ENCODE measurements at regions not wholly inside any gene's neighbourhood (a gene's known extent, or its start where the extent isn't known, plus 50 kb on each side); places are given as distances from the start of the nearest gene placed in this dataset.
"Not testable (repeated sequence)": the region's sequence is repeated elsewhere in the genome, so short reads cannot be mapped to it uniquely, and the experiment has no call there.

- DNase-seq, result no peak
These were observed 113.4 kb upstream of the CIBAR2 start for GRCh38 chr16:85225721-85226120.

GRCh38 chr16:85227084-85227945, 115.0 kb upstream of the CIBAR2 start:
- no peak for DNase-seq

- no peak for DNase-seq
These were observed 115.9 kb upstream of the CIBAR2 start for GRCh38 chr16:85227946-85228862.

GRCh38 chr16:85228970-85229430, 116.7 kb upstream of the CIBAR2 start:
- no peak for DNase-seq

- DNase-seq, result no peak
These were observed 117.7 kb upstream of the CIBAR2 start for GRCh38 chr16:85229869-85230462.

- not testable (repeated sequence) for DNase-seq
These were observed 118.6 kb upstream of the CIBAR2 start for GRCh38 chr16:85230764-85231383.

- DNase-seq, result no peak
These were observed 119.7 kb upstream of the CIBAR2 start for GRCh38 chr16:85231959-85232358.

GRCh38 chr16:85232369-85233142, 120.3 kb upstream of the CIBAR2 start:
- DNase-seq, result no peak

- no peak for DNase-seq
These were observed 121.2 kb upstream of the CIBAR2 start for GRCh38 chr16:85233516-85233915.

GRCh38 chr16:85234310-85235204, 122.3 kb upstream of the CIBAR2 start:
- no peak for DNase-seq

- DNase-seq, result no peak
These were observed 123.9 kb upstream of the CIBAR2 start for GRCh38 chr16:85235991-85236817.

GRCh38 chr16:85236818-85237150, 124.5 kb upstream of the CIBAR2 start:
- no peak for DNase-seq

- no peak for DNase-seq
These were observed 125.5 kb upstream of the CIBAR2 start for GRCh38 chr16:85237817-85238216.

- DNase-seq, result no peak
These were observed 126.0 kb upstream of the CIBAR2 start for GRCh38 chr16:85238233-85238647.

GRCh38 chr16:85239239-85239638, 127.0 kb upstream of the CIBAR2 start:
- DNase-seq, result no peak

GRCh38 chr16:85239871-85240270, 127.6 kb upstream of the CIBAR2 start:
- DNase-seq, result no peak

GRCh38 chr16:85240982-85241924, 129.0 kb upstream of the CIBAR2 start:
- DNase-seq, result no peak

GRCh38 chr16:85242140-85242539, 129.9 kb upstream of the CIBAR2 start:
- no peak for DNase-seq

GRCh38 chr16:85243308-85243707, 131.0 kb upstream of the CIBAR2 start:
- DNase-seq, result no peak

Measured in suppressor macrophage treated with lipopolysaccharide for 4 hours (primary cell).